HCT116 (cell line): ENCODE measurements at regions not wholly inside any gene's neighbourhood (a gene's known extent, or its start where the extent isn't known, plus 50 kb on each side); places are given as distances from the start of the nearest gene placed in this dataset.

Experiments used
- ATAC-seq: fragments of 200-7000 bp; cut with Tn5 transposase; 2 replicates; pipeline ENCODE4 v1.9.1; 2020; ENCODE audit warnings: mild to moderate bottlenecking, moderate library complexity
- BruUV-seq: library from RNA; stranded (reverse); fragments of 400-500 nt; replicated peaks from 2 replicates; lab custom pipeline; 2021; lab: Mats Ljungman, UMichigan
- CTCF ChIA-PET: fragments of 300-600 bp; sonication (Branson Sonifier 250); formaldehyde crosslinking; loops from one replicate; lab custom pipeline; 2021; ENCODE audit warnings: antibody characterized with exemption; lab: Charles Lee
- POLR2A ChIA-PET: fragments of 300-600, 350-600 bp; sonication (Branson Sonifier 250); formaldehyde crosslinking; loops from one replicate; lab custom pipeline; 2021; ENCODE audit warnings: antibody characterized with exemption; lab: Charles Lee
- RAD21 ChIA-PET, 2 experiments: fragments of 300-600 bp; sonication (Branson Sonifier 250); formaldehyde crosslinking; loops; one replicate each; lab custom pipeline; 2023; ENCODE audit warnings: low total read pairs in 2 of 2; ENCODE audit not compliant: uncharacterized antibody in 2 of 2, unreplicated experiment in 2 of 2, low non-redundant PET in 1 of 2; lab: Charles Lee
- DNase-seq: peaks from one replicate; pipeline ENCODE4 v3.0.0-alpha.2; 2010; ENCODE audit warnings: low read depth, low spot score
- H2AFZ ChIP-seq: fragments of 200-600 bp; shearing (Covaris generic), sonication (generic); 2 replicates; pipeline ENCODE4 v1.6.1; 2017; ENCODE audit warnings: low read depth, mixed run types, mixed read lengths, antibody characterized with exemption, low read length; ENCODE audit not compliant: poor library complexity, severe bottlenecking
- H3K27ac ChIP-seq: 2 replicates; pipeline ENCODE4 v1.5.1; 2012; ENCODE audit warnings: low read depth, low read length
- H3K27me3 ChIP-seq: fragments of 200-600 bp; sonication (generic); 2 replicates; pipeline ENCODE4 v1.6.1; 2016; ENCODE audit warnings: mixed run types, low read length, mixed read lengths; ENCODE audit not compliant: insufficient read depth
- H3K36me3 ChIP-seq, 2 experiments: fragments of 200-500 bp in 1 of 2; fragments of 200-600 bp in 1 of 2; sonication (Bioruptor generic) in 1 of 2; sonication (generic) in 1 of 2; 2 replicates each; pipeline versions ENCODE4 v1.5.1 to v1.6.1; 2014 to 2016; ENCODE audit warnings: low read length in 2 of 2, inconsistent platforms in 1 of 2, mixed read lengths in 1 of 2, mixed run types in 1 of 2; ENCODE audit not compliant: insufficient read depth in 2 of 2, control insufficient read depth in 1 of 2
- H3K4me1 ChIP-seq, 2 experiments: fragments of 200-600 bp in 1 of 2; sonication (generic) in 1 of 2; 2 replicates each; pipeline versions ENCODE4 v1.5.1 to v1.6.1; 2012 to 2017; ENCODE audit warnings: low read length in 2 of 2, inconsistent platforms in 1 of 2, mild to moderate bottlenecking in 1 of 2, mixed read lengths in 1 of 2, mixed run types in 1 of 2, moderate library complexity in 1 of 2; ENCODE audit not compliant: insufficient read depth in 2 of 2, control insufficient read depth in 1 of 2
- H3K4me2 ChIP-seq: fragments of 200-600 bp; sonication (generic); 2 replicates; pipeline ENCODE4 v1.6.1; 2017; ENCODE audit warnings: mixed run types, low read length, mixed read lengths
- H3K4me3 ChIP-seq, 2 experiments: fragments of 200-600 bp in 1 of 2; sonication (generic) in 1 of 2; replicated peaks in 1 of 2; 2 replicates each; pipeline ENCODE4 v1.5.1; 2011 to 2016; ENCODE audit warnings: low read length in 2 of 2, control low read depth in 1 of 2, low read depth in 1 of 2, mild to moderate bottlenecking in 1 of 2, mixed read lengths in 1 of 2, mixed run types in 1 of 2
- H3K79me2 ChIP-seq: fragments of 200-600 bp; sonication (generic); 2 replicates; pipeline ENCODE4 v1.6.1; 2017; ENCODE audit warnings: mild to moderate bottlenecking, mixed run types, low read length, moderate library complexity, mixed read lengths; ENCODE audit not compliant: insufficient read depth
- H3K9ac ChIP-seq: fragments of 200-600 bp; sonication (generic); 2 replicates; pipeline ENCODE4 v1.6.1; 2016; ENCODE audit warnings: low read length, mixed read lengths
- H3K9me2 ChIP-seq: fragments of 200-600 bp; sonication (generic), shearing (Covaris generic); 2 replicates; pipeline ENCODE4 v1.6.1; 2017; ENCODE audit warnings: mixed run types, mild to moderate bottlenecking, moderate library complexity; ENCODE audit not compliant: insufficient read depth
- H3K9me3 ChIP-seq, 2 experiments: fragments of 200-500 bp in 1 of 2; fragments of 200-600 bp in 1 of 2; sonication (Bioruptor generic) in 1 of 2; sonication (generic) in 1 of 2; 2 replicates each; pipeline ENCODE4 v1.6.1; 2014 to 2017; ENCODE audit warnings: low read length in 2 of 2, mixed read lengths in 2 of 2, inconsistent platforms in 1 of 2, low read depth in 1 of 2, mild to moderate bottlenecking in 1 of 2, mixed run types in 1 of 2, moderate library complexity in 1 of 2; ENCODE audit not compliant: control insufficient read depth in 1 of 2, insufficient read depth in 1 of 2
- H4K20me1 ChIP-seq: fragments of 200-600 bp; sonication (generic), shearing (Covaris generic); 2 replicates; pipeline ENCODE4 v1.6.1; 2017; ENCODE audit warnings: mixed run types, mild to moderate bottlenecking, moderate library complexity; ENCODE audit not compliant: insufficient read depth
- ATF3 ChIP-seq: IDR thresholded peaks from 2 replicates; pipeline ENCODE4 v1.6.1; 2012
- CBX3 ChIP-seq: IDR thresholded peaks from 2 replicates; pipeline ENCODE4 v1.6.1; 2012; ENCODE audit warnings: low read depth
- CEBPB ChIP-seq: IDR thresholded peaks from 2 replicates; pipeline ENCODE4 v1.6.1; 2012; ENCODE audit warnings: low read depth
- CTCF ChIP-seq, 3 experiments: fragments of 200-600 bp in 1 of 3; sonication (generic) in 1 of 3; IDR thresholded peaks in 2 of 3; conservative IDR thresholded peaks in 1 of 3; 2 replicates each; pipeline ENCODE4 v1.5.1; 2012 to 2017; ENCODE audit warnings: low read depth in 2 of 3, low read length in 2 of 3, antibody characterized with exemption in 1 of 3, borderline replicate concordance in 1 of 3, control low read depth in 1 of 3, mild to moderate bottlenecking in 1 of 3, mixed read lengths in 1 of 3, mixed run types in 1 of 3, moderate library complexity in 1 of 3; ENCODE audit not compliant: insufficient read depth in 1 of 3
- EGR1 ChIP-seq: IDR thresholded peaks from 2 replicates; pipeline ENCODE4 v1.6.1; 2012; ENCODE audit warnings: low read depth
- EZH2 ChIP-seq: fragments of 200-600 bp; sonication (generic); IDR thresholded peaks from 2 replicates; pipeline ENCODE4 v1.6.1; 2017; ENCODE audit warnings: antibody characterized with exemption, mixed run types
- EZH2phosphoT487 ChIP-seq: fragments of 200-600 bp; IDR thresholded peaks from 2 replicates; pipeline ENCODE4 v1.6.1; 2018; ENCODE audit warnings: antibody characterized with exemption, borderline replicate concordance
- MAX ChIP-seq: IDR thresholded peaks from 2 replicates; pipeline ENCODE4 v1.6.1; 2012
- POLR2AphosphoS5 ChIP-seq: IDR thresholded peaks from 2 replicates; pipeline ENCODE4 v1.6.1; 2011; ENCODE audit warnings: mild to moderate bottlenecking, low read depth, low read length, moderate library complexity
- RAD21 ChIP-seq: IDR thresholded peaks from 2 replicates; pipeline ENCODE4 v1.6.1; 2012; ENCODE audit warnings: low read depth, mild to moderate bottlenecking
- SIN3A ChIP-seq: IDR thresholded peaks from 2 replicates; pipeline ENCODE4 v1.6.1; 2012; ENCODE audit warnings: low read depth
- SP1 ChIP-seq: IDR thresholded peaks from 2 replicates; pipeline ENCODE4 v1.6.1; 2012; ENCODE audit warnings: low read depth
- SRF ChIP-seq: IDR thresholded peaks from 2 replicates; pipeline ENCODE4 v1.6.1; 2012; ENCODE audit warnings: low read depth
- YY1 ChIP-seq: IDR thresholded peaks from 2 replicates; pipeline ENCODE4 v1.6.1; 2011; ENCODE audit warnings: low read length, low read depth, moderate library complexity, mild to moderate bottlenecking; ENCODE audit not compliant: insufficient replicate concordance; ENCODE audit errors: extremely low read depth
- ZFX ChIP-seq: fragments of 450-650 bp; IDR thresholded peaks from 2 replicates; pipeline ENCODE4 v1.6.1; 2017
- ZNF274 ChIP-seq: fragments of 200-500 bp; sonication (Bioruptor generic); IDR thresholded peaks from 2 replicates; pipeline ENCODE4 v1.6.1; 2014; ENCODE audit warnings: mild to moderate bottlenecking, low read depth, low read length, inconsistent platforms
- intact Hi-C: fragments of 100-400 bp; cut with micrococcal nuclease; formaldehyde crosslinking; loops from 2 replicates; pipeline ENCODE4 v1.10.0; 2022

- Histone ChIP-seq H3K9me3 (peaks cover 5 to 30% of the 10 kb centered on the region in 2 experiments; a peak in 2 of 4 replicates), H3K27ac (no peak overlapping the region), H3K9me2 (no peaks in the 10 kb centered on the region), H3K4me3 (no peak overlapping the region), H3K79me2 (no peaks in the 10 kb centered on the region), H3K4me1 (no peaks in the 10 kb centered on the region), H3K9ac (no peak overlapping the region), H3K4me2 (no peak overlapping the region), H3K36me3 (no peaks in the 10 kb centered on the region), H3K27me3 (no peaks in the 10 kb centered on the region), H4K20me1 (no peaks in the 10 kb centered on the region), H2AFZ (no peak overlapping the region)
- ATAC-seq: no peak
- no TSS peak for BruUV-seq
- TF ChIP-seq SIN3A (no peak), CBX3 (no peak), YY1 (no peak), EZH2phosphoT487 (no peak), ZNF274 (no peak), MAX (no peak), CTCF (IDR thresholded peaks at IDR 0.05 in 2 of 3, conservative IDR thresholded peaks at IDR 0.05 in 1 of 3; ENCODE audit: borderline replicate concordance in 1 of 3, insufficient read depth in 1 of 3, low read depth in 2 of 3, low read length in 2 of 3) (no peak), POLR2AphosphoS5 (no peak), EZH2 (no peak), EGR1 (no peak), SRF (no peak), CEBPB (no peak), SP1 (no peak), ATF3 (no peak), RAD21 (no peak), ZFX (no peak)
- intact Hi-C loops: no loop called here
- no peak for DNase-seq
- CTCF ChIA-PET: no interaction called here
- RAD21 ChIA-PET: no interaction called here
- POLR2A ChIA-PET: no interaction called here
Observed at GRCh38 chr15:25176616-25176923, 221.8 kb downstream of the SNRPN start.
